ENCODE measurements at regions not wholly inside any gene's neighbourhood (a gene's known extent, or its start where the extent isn't known, plus 50 kb on each side); places are given as distances from the start of the nearest gene placed in this dataset.
"Not testable (repeated sequence)": the region's sequence is repeated elsewhere in the genome, so short reads cannot be mapped to it uniquely, and the experiment has no call there.

DNA sequence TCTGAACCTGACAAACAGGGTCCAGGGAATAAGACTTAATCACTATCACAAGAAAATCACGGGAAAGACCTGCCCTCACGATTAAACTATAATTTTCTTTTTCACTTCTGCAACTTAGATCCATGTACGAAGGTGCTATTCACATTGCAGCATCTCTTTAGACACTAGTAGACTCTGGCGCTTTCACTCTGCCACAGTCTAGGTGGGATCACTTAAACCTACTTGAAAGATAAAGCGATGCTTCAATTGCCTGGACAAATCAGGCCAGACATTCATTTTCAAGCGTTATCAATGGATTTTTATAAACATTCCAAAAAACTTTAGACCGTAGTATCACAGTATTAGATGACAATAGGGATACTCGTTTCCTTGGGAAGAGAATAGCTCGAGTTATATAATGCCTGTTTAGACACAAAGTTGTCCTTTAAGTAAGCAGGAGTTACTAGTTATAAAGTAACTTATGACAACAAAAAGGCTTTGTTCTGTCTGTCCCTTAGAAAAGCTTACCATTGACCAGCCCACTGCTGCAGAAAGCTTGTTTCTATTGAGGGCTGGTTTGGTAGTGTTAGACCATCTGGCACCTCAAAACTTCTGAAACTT, 367.3 kb downstream of the UTRN start:
- DNase-seq (ENCODE audit: low spot score): no peak

DNA sequence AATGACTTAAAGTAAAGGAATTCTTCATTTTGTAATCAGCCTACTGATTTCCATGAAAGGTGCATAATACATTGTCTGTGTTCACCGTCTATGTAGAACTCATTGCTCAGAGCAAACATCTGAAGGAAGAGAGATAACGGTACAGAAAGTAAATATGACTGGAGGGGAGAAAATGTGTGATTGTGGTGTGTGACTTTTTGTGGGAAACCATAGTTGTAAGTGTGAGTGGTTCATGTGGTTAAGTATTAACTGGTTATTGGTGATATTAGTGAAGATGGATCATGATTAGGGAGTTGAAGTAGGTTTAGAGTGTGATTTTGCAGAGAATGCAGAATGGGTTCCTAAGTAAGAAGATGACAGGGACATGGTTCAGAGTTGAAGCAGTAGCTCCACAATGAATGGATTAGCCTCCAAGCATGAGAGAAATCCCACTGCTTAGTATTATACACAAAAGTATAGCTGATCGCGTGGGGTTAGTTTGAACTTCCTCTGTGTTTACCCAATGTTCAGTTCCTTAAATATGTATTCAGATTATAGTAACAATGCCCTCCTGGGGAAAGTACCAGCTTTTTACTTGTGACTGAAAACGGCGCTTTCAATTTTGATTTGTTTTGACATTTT, 368.9 kb downstream of the UTRN start:
- DNase-seq (ENCODE audit: low spot score): no peak

- DNase-seq (ENCODE audit: low spot score): no peak
Measured at GRCh38 chr6:144654506-144654905, 369.4 kb downstream of the UTRN start.

DNA sequence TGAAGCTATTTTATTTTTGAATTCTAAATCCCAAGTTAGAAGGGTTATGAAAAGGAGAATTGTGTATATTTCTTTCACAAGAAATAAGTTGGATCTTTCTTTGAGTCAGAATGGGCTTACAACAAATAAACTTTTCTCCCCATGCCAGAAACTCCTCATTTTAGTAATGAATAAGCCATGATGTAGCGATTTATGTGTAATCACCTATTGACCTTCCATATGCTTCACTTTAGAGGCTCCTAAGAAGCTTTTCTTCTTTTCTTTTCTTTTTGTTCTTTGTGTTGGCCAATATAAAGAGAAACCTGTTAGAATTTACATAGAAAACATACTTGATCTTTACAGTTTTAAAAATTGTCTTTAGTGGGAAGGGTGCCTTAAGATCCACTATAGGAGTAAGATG, 370.2 kb downstream of the UTRN start:
- DNase-seq (ENCODE audit: low spot score): no peak

DNA sequence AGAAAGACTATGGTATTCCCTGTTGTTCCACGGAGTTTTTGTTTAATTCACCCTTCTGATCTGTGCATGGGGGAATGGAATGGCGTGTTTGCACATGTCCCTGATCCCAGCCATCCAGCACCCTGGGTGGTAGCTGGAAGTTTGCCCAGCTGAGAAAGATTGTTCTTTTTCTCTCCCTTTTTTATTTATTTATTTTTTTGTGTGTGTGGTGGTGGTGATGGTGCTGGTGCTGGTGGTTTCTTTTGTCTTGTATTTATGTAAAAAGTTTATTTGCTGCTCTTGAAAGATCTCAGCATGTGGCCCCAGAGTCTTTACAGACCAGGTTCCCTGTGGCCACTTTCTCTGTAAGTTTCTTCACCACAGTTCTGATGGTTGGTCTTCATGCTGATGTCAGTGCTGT, 372.6 kb downstream of the UTRN start:
- no peak for DNase-seq (ENCODE audit: low spot score)

GRCh38 chr6:144659202-144660182, 374.4 kb downstream of the UTRN start:
- no peak for DNase-seq (ENCODE audit: low spot score)

- no peak for DNase-seq (ENCODE audit: low spot score)
Measured at GRCh38 chr6:144660561-144661115, 375.5 kb downstream of the UTRN start.

DNA sequence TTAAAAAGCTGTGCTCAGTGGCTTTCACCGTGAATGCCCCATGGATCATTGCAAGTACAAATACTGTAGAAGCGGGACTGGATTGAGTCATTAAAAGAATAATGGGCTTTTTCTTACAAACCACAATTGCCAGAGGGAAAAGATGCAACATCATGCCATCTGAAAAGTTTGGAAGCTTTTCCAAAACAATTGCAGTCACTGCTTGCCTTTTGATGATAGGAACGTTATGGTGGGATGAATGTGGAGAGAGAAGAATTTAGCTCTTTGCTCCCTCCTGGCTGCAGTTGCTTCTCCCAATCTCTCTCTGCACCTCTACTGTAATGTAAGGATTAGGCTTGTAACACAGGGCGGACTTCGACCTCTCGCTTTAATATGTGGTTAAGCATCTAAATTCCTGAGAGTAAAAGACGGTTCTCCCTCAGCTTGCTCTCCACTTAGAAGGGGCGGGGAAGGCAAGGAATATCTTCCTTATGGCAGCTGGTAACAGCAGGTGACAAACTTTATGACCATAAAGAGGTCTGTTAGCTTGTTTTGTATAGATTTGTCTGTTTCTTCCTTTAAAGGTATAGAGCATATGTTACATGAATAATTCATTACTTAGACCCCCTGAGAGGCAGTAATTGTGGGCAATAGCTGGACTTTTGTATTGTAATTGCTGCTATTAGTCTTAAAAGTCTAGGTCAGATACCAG, 376.1 kb downstream of the UTRN start:
- DNase-seq (ENCODE audit: low spot score): no peak

DNA sequence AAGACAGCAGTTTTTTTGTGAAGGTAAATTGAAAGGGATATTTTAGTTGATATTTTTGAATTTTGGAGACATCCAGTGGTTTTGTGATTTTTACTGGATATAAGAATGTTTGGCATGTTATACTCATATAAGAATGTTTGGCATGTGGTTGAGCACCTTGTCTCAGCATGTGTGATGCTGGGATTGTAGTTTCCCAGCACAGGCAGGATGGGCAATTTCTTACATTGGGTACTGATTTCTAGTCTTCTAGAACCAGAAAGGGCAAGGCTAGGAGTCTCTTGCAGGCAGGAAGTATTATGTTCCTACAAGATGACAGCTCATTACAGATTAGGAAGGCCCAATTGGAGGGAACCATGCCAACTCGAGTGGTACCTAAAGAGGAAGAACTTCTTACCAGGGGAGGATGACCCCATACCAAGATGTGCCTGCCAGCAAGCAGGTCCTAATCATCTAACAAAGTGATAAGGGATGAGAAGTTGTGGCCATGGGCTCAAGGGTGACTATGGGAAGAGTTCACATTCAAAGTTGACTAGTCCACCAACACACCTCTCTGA, 377.8 kb downstream of the UTRN start:
- DNase-seq (ENCODE audit: low spot score): no peak

- DNase-seq (ENCODE audit: low spot score): no peak
Measured at GRCh38 chr6:144664281-144664680, 379.1 kb downstream of the UTRN start.

DNA sequence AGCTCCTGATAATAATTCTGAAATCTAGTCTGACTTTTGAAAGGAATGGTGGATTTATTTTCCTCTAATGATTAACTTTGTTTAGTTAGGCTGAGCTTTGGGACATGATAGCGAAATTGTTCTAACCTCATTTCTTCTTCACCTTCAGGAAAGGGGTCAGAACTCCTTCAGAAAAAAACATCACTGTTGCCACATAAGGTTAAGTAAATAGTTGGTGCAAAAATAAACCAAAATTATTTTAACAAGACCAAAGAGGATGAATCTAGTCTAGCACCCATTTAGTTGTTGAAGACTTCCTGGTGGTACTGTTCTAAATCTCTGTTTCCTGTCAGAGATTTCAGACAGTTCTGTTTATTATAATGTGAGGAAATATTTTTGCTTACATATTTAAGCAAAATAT, 379.8 kb downstream of the UTRN start:
- DNase-seq (ENCODE audit: low spot score): no peak

- no peak for DNase-seq (ENCODE audit: low spot score)
Measured at GRCh38 chr6:144665932-144666450, 380.9 kb downstream of the UTRN start.

DNA sequence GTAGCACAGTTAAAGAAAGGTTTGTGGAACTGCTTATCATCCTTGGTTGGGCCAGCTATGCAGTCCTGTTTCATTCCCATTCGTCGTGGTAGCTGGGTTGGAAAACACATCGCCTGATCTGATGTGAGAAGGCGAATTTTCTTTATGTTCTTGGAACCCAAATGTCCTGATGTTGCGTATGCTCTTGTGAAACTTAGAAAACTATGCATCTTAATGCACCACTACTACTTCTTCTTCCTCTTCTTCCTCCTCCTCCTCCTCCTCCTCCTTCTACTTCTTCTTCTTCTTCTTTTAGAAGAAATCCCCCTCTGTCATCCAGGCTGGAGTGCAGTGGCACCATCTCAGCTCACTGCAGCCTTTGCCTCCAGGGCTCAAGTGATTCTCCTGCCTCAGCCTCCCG, 381.6 kb downstream of the UTRN start:
- DNase-seq (ENCODE audit: low spot score): no peak

GRCh38 chr6:144667532-144668503, 382.7 kb downstream of the UTRN start:
- DNase-seq (ENCODE audit: low spot score): no peak

GRCh38 chr6:144670259-144670658, 385.1 kb downstream of the UTRN start:
- not testable (repeated sequence) for DNase-seq (ENCODE audit: low spot score)

DNA sequence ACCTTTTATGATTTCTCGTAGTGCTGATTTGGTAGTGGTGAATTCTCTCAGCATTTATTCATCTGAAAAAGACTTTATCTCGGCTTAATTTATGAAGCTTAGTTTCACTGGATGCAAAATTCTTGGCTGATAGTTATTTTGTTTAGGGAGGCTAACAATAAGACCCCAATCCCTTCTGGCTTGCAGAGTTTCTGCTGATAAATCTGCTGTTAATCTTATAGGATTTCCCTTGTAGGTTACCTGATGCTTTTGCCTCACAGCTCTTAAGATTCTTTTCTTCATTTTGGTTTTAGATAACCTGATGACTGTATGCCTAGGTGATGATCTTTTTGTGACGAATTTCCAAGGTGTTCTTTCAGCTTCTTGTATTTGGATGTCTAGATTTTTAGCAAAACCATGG, 388.7 kb downstream of the UTRN start:
- no peak for DNase-seq (ENCODE audit: low spot score)

- DNase-seq (ENCODE audit: low spot score): peak; percentile 1
Measured at GRCh38 chr6:144675231-144675861, 390.2 kb downstream of the UTRN start.

DNA sequence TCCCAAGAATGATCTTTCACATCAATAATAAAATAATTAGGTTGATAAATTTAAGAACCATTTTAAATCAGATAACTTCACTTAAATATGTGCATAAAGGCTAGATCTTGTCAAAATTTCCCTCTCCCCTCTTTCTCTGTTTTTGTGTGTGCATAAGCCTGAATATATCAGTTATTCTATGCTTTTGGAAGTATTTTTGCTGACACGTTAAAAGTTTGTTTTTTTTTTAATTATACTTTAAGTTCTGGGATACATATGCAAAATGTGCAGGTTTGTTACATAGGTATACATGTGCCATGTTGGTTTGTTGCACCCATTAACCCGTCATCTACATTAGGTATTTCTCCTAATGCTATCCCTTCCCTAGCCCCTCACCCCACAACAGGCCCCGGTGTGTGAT, 391.2 kb downstream of the UTRN start:
- DNase-seq (ENCODE audit: low spot score): not testable (repeated sequence)

GRCh38 chr6:144677263-144677662, 392.1 kb downstream of the UTRN start:
- not testable (repeated sequence) for DNase-seq (ENCODE audit: low spot score)

- no peak for DNase-seq (ENCODE audit: low spot score)
Measured at GRCh38 chr6:144678844-144679243, 393.7 kb downstream of the UTRN start.
